Activated naive CD4-positive, alpha-beta T cell treated with anti-CD3 and anti-CD28 coated beads, Interleukin-2, amount 50 U/mL, for 72 hours (primary cell): ENCODE measurements at regions not wholly inside any gene's neighbourhood (a gene's known extent, or its start where the extent isn't known, plus 50 kb on each side); places are given as distances from the start of the nearest gene placed in this dataset.
"Not testable (repeated sequence)": the region's sequence is repeated elsewhere in the genome, so short reads cannot be mapped to it uniquely, and the experiment has no call there.

Experiments used
- ATAC-seq, 2 donors: fragments of 150-1000 bp; cut with Tn5 transposase; 2 replicates each; pipeline ENCODE4 v1.10.0; 2021; ENCODE audit warnings: mild to moderate bottlenecking in 2 of 2, moderate library complexity in 2 of 2
- DNase-seq, 2 donors: peaks; one replicate each; pipeline ENCODE4 v3.0.0; 2021 to 2022; ENCODE audit warnings: low spot score in 2 of 2
- H3K27ac Mint-ChIP-seq, 2 donors: one replicate each; pipeline ENCODE4 v1.8.0; 2022; ENCODE audit warnings: mild to moderate bottlenecking in 2 of 2, mixed read lengths in 2 of 2
- H3K36me3 Mint-ChIP-seq, 2 donors: one replicate each; pipeline ENCODE4 v1.8.0; 2022; ENCODE audit warnings: mixed read lengths in 2 of 2
- H3K9me3 Mint-ChIP-seq, 2 donors: one replicate each; pipeline ENCODE4 v1.8.0; 2022; ENCODE audit warnings: mixed read lengths in 2 of 2

GRCh38 chr7:39758234-39758970 is 135.0 kb downstream of the RALA start:
- no peak for ATAC-seq
- Mint-ChIP-seq H3K36me3 (peaks cover 0 to 2% of the 10 kb centered on the region in 2 donors), H3K27ac (no peak overlapping the region), H3K9me3 (no peaks in the 10 kb centered on the region)
- no peak for DNase-seq

- ATAC-seq (no peak), DNase-seq (no peak)
- H3K27ac Mint-ChIP-seq, result peak overlapping the region in 1 of 2 donors; percentile 38
- H3K36me3 Mint-ChIP-seq, result no peaks in the 10 kb centered on the region
- H3K9me3 Mint-ChIP-seq, result no peaks in the 10 kb centered on the region
Observed at GRCh38 chr7:39761449-39761848, 138.1 kb downstream of the RALA start.

- H3K9me3 Mint-ChIP-seq, ATAC-seq, DNase-seq, H3K36me3 Mint-ChIP-seq, H3K27ac Mint-ChIP-seq: not testable (repeated sequence)
Observed at GRCh38 chr7:39762466-39762865, 139.1 kb downstream of the RALA start.

GRCh38 chr7:39762881-39763280 is 139.5 kb downstream of the RALA start:
- H3K9me3 Mint-ChIP-seq, ATAC-seq, H3K36me3 Mint-ChIP-seq, DNase-seq, H3K27ac Mint-ChIP-seq: not testable (repeated sequence)

GRCh38 chr7:39765833-39766232 is 142.5 kb downstream of the RALA start:
- H3K27ac Mint-ChIP-seq, H3K36me3 Mint-ChIP-seq, ATAC-seq, H3K9me3 Mint-ChIP-seq, DNase-seq: not testable (repeated sequence)

GRCh38 chr7:39768439-39768838 is 145.1 kb downstream of the RALA start:
- not testable (repeated sequence) for ATAC-seq, H3K9me3 Mint-ChIP-seq, DNase-seq, H3K27ac Mint-ChIP-seq, H3K36me3 Mint-ChIP-seq

- H3K36me3 Mint-ChIP-seq, DNase-seq, ATAC-seq, H3K9me3 Mint-ChIP-seq: not testable (repeated sequence)
- peak overlapping the region in 1 of 2 donors; percentile 7 for H3K27ac Mint-ChIP-seq
Observed at GRCh38 chr7:39774341-39774851, 151.0 kb downstream of the RALA start.

- ATAC-seq, DNase-seq, H3K27ac Mint-ChIP-seq, H3K9me3 Mint-ChIP-seq: not testable (repeated sequence)
- H3K36me3 Mint-ChIP-seq, result peaks cover 0 to 12% of the 10 kb centered on the region in 2 donors
Observed at GRCh38 chr7:39781557-39781956, 158.2 kb downstream of the RALA start.

GRCh38 chr7:39786440-39786839 is 163.1 kb downstream of the RALA start:
- not testable (repeated sequence) for ATAC-seq, H3K36me3 Mint-ChIP-seq

GRCh38 chr7:39791035-39791434 is 159.0 kb upstream of the CDK13 start:
- H3K27ac Mint-ChIP-seq, result peak overlapping the region in 1 of 2 donors; percentile 50
- ATAC-seq, H3K9me3 Mint-ChIP-seq, DNase-seq, H3K36me3 Mint-ChIP-seq: not testable (repeated sequence)

More at GRCh38 chr7:39786440-39786839, 163.1 kb downstream of the RALA start:
- not testable (repeated sequence) for H3K9me3 Mint-ChIP-seq, DNase-seq, H3K27ac Mint-ChIP-seq

GRCh38 chr7:39791911-39792310 is 158.1 kb upstream of the CDK13 start:
- not testable (repeated sequence) for H3K27ac Mint-ChIP-seq, ATAC-seq, H3K36me3 Mint-ChIP-seq, H3K9me3 Mint-ChIP-seq
- peak in 1 of 2 donors; percentile 8 for DNase-seq

GRCh38 chr7:39793026-39793425 is 157.0 kb upstream of the CDK13 start:
- H3K9me3 Mint-ChIP-seq, ATAC-seq, DNase-seq, H3K27ac Mint-ChIP-seq, H3K36me3 Mint-ChIP-seq: not testable (repeated sequence)

GRCh38 chr7:39793851-39794250 is 156.2 kb upstream of the CDK13 start:
- not testable (repeated sequence) for DNase-seq, H3K36me3 Mint-ChIP-seq, H3K9me3 Mint-ChIP-seq, ATAC-seq, H3K27ac Mint-ChIP-seq

- not testable (repeated sequence) for H3K9me3 Mint-ChIP-seq, ATAC-seq, DNase-seq, H3K27ac Mint-ChIP-seq, H3K36me3 Mint-ChIP-seq
Observed at GRCh38 chr7:39796947-39797346, 153.1 kb upstream of the CDK13 start.

- not testable (repeated sequence) for DNase-seq, H3K9me3 Mint-ChIP-seq, H3K27ac Mint-ChIP-seq, ATAC-seq, H3K36me3 Mint-ChIP-seq
Observed at GRCh38 chr7:39798077-39798476, 152.0 kb upstream of the CDK13 start.

- Mint-ChIP-seq H3K36me3 (no peaks in the 10 kb centered on the region), H3K9me3 (no peaks in the 10 kb centered on the region), H3K27ac (no peak overlapping the region)
- DNase-seq (no peak), ATAC-seq (no peak)
Observed at GRCh38 chr7:39808796-39809481, 141.1 kb upstream of the CDK13 start.

GRCh38 chr7:39810204-39810642 is 139.8 kb upstream of the CDK13 start:
- no peak overlapping the region for H3K27ac Mint-ChIP-seq
- no peaks in the 10 kb centered on the region for H3K36me3 Mint-ChIP-seq
- DNase-seq (no peak), ATAC-seq (no peak)
- H3K9me3 Mint-ChIP-seq, result no peaks in the 10 kb centered on the region
